ENCODE measurements at regions not wholly inside any gene's neighbourhood (a gene's known extent, or its start where the extent isn't known, plus 50 kb on each side); places are given as distances from the start of the nearest gene placed in this dataset.

GRCh38 chr9:73839471-73839870, 657.7 kb upstream of the RORB start:
- peaks cover 4% of the 10 kb centered on the region; the same call in 2 of the 3 replicates for H3K36me3 Mint-ChIP-seq (ENCODE audit: low read depth)
- H3K9me3 Mint-ChIP-seq, result peaks cover 4% of the 10 kb centered on the region; the same call in 2 of the 3 replicates
- no peak for ATAC-seq

More at GRCh38 chr9:73839471-73839870, 657.7 kb upstream of the RORB start:
- Mint-ChIP-seq H3K4me1 (peaks cover 21% of the 10 kb centered on the region), H3K27ac (no peak overlapping the region), H3K4me3 (no peak overlapping the region), H3K27me3 (ENCODE audit: insufficient read depth, low read depth, poor library complexity) (no peaks in the 10 kb centered on the region)
- H3K9me2 ChIP-seq (ENCODE audit: insufficient read depth), result no peaks in the 10 kb centered on the region
- H3K36me3 ChIP-seq (ENCODE audit: insufficient read depth), result no peaks in the 10 kb centered on the region
- no peaks in the 10 kb centered on the region for H3F3A ChIP-seq (replicated peaks; ENCODE audit: low read depth)
- no peak overlapping the region for H3K27ac ChIP-seq (ENCODE audit: low read depth)
- H3K4me2 ChIP-seq, result no peak overlapping the region
- H3K27me3 ChIP-seq (ENCODE audit: insufficient read depth), result no peaks in the 10 kb centered on the region
- H3K4me1 ChIP-seq (ENCODE audit: insufficient read depth), result peaks cover 8% of the 10 kb centered on the region
- no peak overlapping the region for H2AFZ ChIP-seq
- no peaks in the 10 kb centered on the region for H4K20me1 ChIP-seq (replicated peaks; ENCODE audit: insufficient read depth)
- H3K79me2 ChIP-seq (replicated peaks; ENCODE audit: insufficient read depth), result no peaks in the 10 kb centered on the region
- no peak for DNase-seq (ENCODE audit: low spot score)
- TF ChIP-seq NANOG (IDR thresholded peaks at IDR 0.05; ENCODE audit: borderline replicate concordance), result no peak
- TF ChIP-seq REST (IDR thresholded peaks at IDR 0.05; ENCODE audit: unreplicated experiment), result no peak
- no peak for TF ChIP-seq ETS1 (IDR thresholded peaks at IDR 0.05)
- TF ChIP-seq CTCF (conservative IDR thresholded peaks at IDR 0.05; ENCODE audit: low read depth in 2 of 2), result no peak
- no peak for TF ChIP-seq ZNF331 (CRISPR knock-in tag; IDR thresholded peaks at IDR 0.05; ENCODE audit: low read depth)
- no peak for TF ChIP-seq JUNB (IDR thresholded peaks at IDR 0.05; ENCODE audit: unreplicated experiment)
- TF ChIP-seq ZNF462 (CRISPR knock-in tag; IDR thresholded peaks at IDR 0.05), result no peak
- no peak for TF ChIP-seq EZH2 (IDR thresholded peaks at IDR 0.05; ENCODE audit: low read depth, unreplicated experiment)
- TF ChIP-seq CREB1 (CRISPR knock-in tag; IDR thresholded peaks at IDR 0.05; ENCODE audit: low read depth), result no peak
- TF ChIP-seq POLR2AphosphoS5 (IDR thresholded peaks at IDR 0.05; ENCODE audit: low read depth), result no peak
- TF ChIP-seq EZH2phosphoT487 (IDR thresholded peaks at IDR 0.05; ENCODE audit: unreplicated experiment), result no peak
- TF ChIP-seq ZNF114 (CRISPR knock-in tag; IDR thresholded peaks at IDR 0.05), result no peak
- no peak overlapping the region for H3K4me3 ChIP-seq
